H1 (cell line): ENCODE measurements at regions not wholly inside any gene's neighbourhood (a gene's known extent, or its start where the extent isn't known, plus 50 kb on each side); places are given as distances from the start of the nearest gene placed in this dataset.

Source experiments
- ASH2L ChIP-seq: fragments of 200-600, 300-600 bp; sonication (generic); IDR thresholded peaks from one replicate; pipeline ENCODE4 v1.7.1; 2017; ENCODE audit warnings: low read length
- GABPA ChIP-seq: IDR thresholded peaks from 2 replicates; pipeline ENCODE4 v1.6.1; 2011; ENCODE audit warnings: mild to moderate bottlenecking, low read length, moderate library complexity, borderline replicate concordance; ENCODE audit not compliant: insufficient read depth
- POLR2AphosphoS5 ChIP-seq: IDR thresholded peaks from 2 replicates; pipeline ENCODE4 v1.6.1; 2011; ENCODE audit warnings: low read depth, low read length
- TCF12 ChIP-seq: IDR thresholded peaks from 2 replicates; pipeline ENCODE4 v1.6.1; 2011; ENCODE audit warnings: low read depth, mild to moderate bottlenecking, low read length

DNA sequence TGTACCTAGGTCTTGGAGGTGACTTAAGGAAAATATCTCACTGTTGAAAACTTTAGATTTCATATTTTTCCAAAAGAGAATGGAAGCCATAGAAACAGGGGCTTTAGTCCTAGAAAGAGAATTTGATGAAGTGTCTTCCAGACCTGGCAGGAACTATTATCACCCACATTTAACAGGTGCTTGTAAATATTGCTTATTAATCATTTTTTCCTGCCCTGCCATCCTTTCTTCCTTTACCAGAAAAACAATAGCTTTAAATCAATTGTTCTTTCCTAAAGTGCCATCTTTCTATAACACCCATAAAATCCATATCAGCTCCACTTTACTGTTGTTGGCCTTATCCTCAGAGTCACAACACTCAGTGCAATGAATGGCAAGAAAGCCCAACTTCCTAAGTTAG, 350.9 kb downstream of the YTHDC2 start (continued):
- TF ChIP-seq GABPA (no peak), TCF12 (no peak), ASH2L (no peak), POLR2AphosphoS5 (no peak)
